H1 (cell line): ENCODE measurements at regions not wholly inside any gene's neighbourhood (a gene's known extent, or its start where the extent isn't known, plus 50 kb on each side); places are given as distances from the start of the nearest gene placed in this dataset.

Source experiments
- CTCF ChIA-PET: fragments of 300-600 bp; sonication (Branson Sonifier 250); formaldehyde crosslinking; loops from one replicate; lab custom pipeline; 2021; ENCODE audit not compliant: partially characterized antibody; lab: Charles Lee
- POLR2A ChIA-PET: fragments of 300-600 bp; sonication (Branson Sonifier 250); formaldehyde crosslinking; loops from one replicate; lab custom pipeline; 2021; ENCODE audit warnings: inconsistent platforms; ENCODE audit not compliant: partially characterized antibody; lab: Charles Lee
- DNase-seq, 2 experiments: peaks; one replicate each; pipeline versions ENCODE4 v3.0.0 to v3.0.0-alpha.2; 2010 to 2022; ENCODE audit warnings: low spot score in 2 of 2, low read depth in 1 of 2, mixed read lengths in 1 of 2
- FAIRE-seq: peaks from 2 replicates; lab custom pipeline; 2011; peaks lifted over from hg19 to GRCh38; lab: Jason Lieb, UNC
- H2AFZ ChIP-seq: 2 replicates; pipeline ENCODE4 v1.8.1; 2012; ENCODE audit warnings: low read length, inconsistent platforms
- H2AK5ac ChIP-seq: 2 replicates; pipeline ENCODE4 v1.6.1; 2013; ENCODE audit warnings: low read depth, low read length
- H2BK120ac ChIP-seq: replicated peaks from 2 replicates; pipeline ENCODE3; 2013; ENCODE audit warnings: low read depth, low read length, inconsistent platforms
- H2BK12ac ChIP-seq: 2 replicates; pipeline ENCODE4 v1.6.1; 2013; ENCODE audit warnings: low read depth, low read length
- H2BK15ac ChIP-seq: 2 replicates; pipeline ENCODE4 v1.6.1; 2013; ENCODE audit warnings: low read length
- H2BK20ac ChIP-seq: 2 replicates; pipeline ENCODE4 v1.6.1; 2013; ENCODE audit warnings: low read length
- H2BK5ac ChIP-seq: 2 replicates; pipeline ENCODE4 v1.6.1; 2013; ENCODE audit warnings: low read depth, low read length
- H3K14ac ChIP-seq: 2 replicates; pipeline ENCODE4 v1.6.1; 2013; ENCODE audit warnings: inconsistent platforms; ENCODE audit not compliant: insufficient read length
- H3K18ac ChIP-seq: 2 replicates; pipeline ENCODE4 v1.6.1; 2013; ENCODE audit warnings: low read length; ENCODE audit errors: extremely low read depth
- H3K23ac ChIP-seq: 2 replicates; pipeline ENCODE4 v1.6.1; 2013; ENCODE audit warnings: inconsistent platforms; ENCODE audit not compliant: insufficient read length
- H3K23me2 ChIP-seq: 2 replicates; pipeline ENCODE4 v1.6.1; 2013; ENCODE audit warnings: low read depth, low read length
- H3K27ac ChIP-seq: 2 replicates; pipeline ENCODE4 v1.6.1; 2011; ENCODE audit warnings: low read depth, low read length, inconsistent platforms
- H3K27me3 ChIP-seq, 4 experiments: replicated peaks in 1 of 4; 1 replicate in 1 of 4; 2 replicates in 3 of 4; pipeline versions ENCODE4 v1.6.1 to v1.8.1; 2011 to 2013; ENCODE audit warnings: low read length in 3 of 4, mild to moderate bottlenecking in 3 of 4, inconsistent platforms in 2 of 4, mixed read lengths in 2 of 4, moderate library complexity in 1 of 4; ENCODE audit not compliant: control insufficient read depth in 3 of 4, insufficient read depth in 3 of 4; ENCODE audit errors: extremely low read depth in 1 of 4
- H3K36me3 ChIP-seq, 4 experiments: 2 replicates each; pipeline versions ENCODE4 v1.6.1 to v1.8.1; 2011 to 2013; ENCODE audit warnings: mild to moderate bottlenecking in 4 of 4, low read length in 3 of 4, moderate library complexity in 2 of 4, control low read depth in 1 of 4, inconsistent platforms in 1 of 4; ENCODE audit not compliant: insufficient read depth in 4 of 4, control insufficient read depth in 2 of 4
- H3K4ac ChIP-seq: replicated peaks from 2 replicates; pipeline ENCODE3; 2013; ENCODE audit warnings: low read length, low read depth, mixed read lengths, inconsistent platforms; ENCODE audit not compliant: insufficient read length
- H3K4me1 ChIP-seq, 4 experiments: replicated peaks in 1 of 4; 1 replicate in 1 of 4; 2 replicates in 3 of 4; pipeline versions ENCODE4 v1.6.1 to v1.8.1; 2011 to 2013; ENCODE audit warnings: low read length in 3 of 4, inconsistent platforms in 2 of 4, mixed read lengths in 1 of 4; ENCODE audit not compliant: insufficient read depth in 4 of 4, control insufficient read depth in 3 of 4
- H3K4me2 ChIP-seq, 2 experiments: 2 replicates each; pipeline versions ENCODE4 v1.6.1 to v1.8.1; 2011 to 2013; ENCODE audit warnings: low read depth in 2 of 2, low read length in 2 of 2, control low read depth in 1 of 2, inconsistent platforms in 1 of 2, mild to moderate bottlenecking in 1 of 2; ENCODE audit not compliant: insufficient read depth in 1 of 2
- H3K4me3 ChIP-seq, 4 experiments: fragments of 200-600, 300-600 bp in 1 of 4; sonication (generic), shearing (Covaris generic), sonication (Bioruptor Twin) in 1 of 4; 2 replicates each; pipeline versions ENCODE4 v1.5.1 to v1.8.1; 2011 to 2016; ENCODE audit warnings: low read length in 4 of 4, low read depth in 3 of 4, control low read depth in 2 of 4, inconsistent platforms in 2 of 4, mild to moderate bottlenecking in 2 of 4, mixed read lengths in 1 of 4, moderate library complexity in 1 of 4; ENCODE audit not compliant: insufficient read depth in 2 of 4; ENCODE audit errors: extremely low read depth in 1 of 4
- H3K56ac ChIP-seq: replicated peaks from 2 replicates; pipeline ENCODE3; 2013; ENCODE audit warnings: low read depth, mild to moderate bottlenecking, mixed read lengths, low read length, inconsistent platforms; ENCODE audit not compliant: insufficient read length
- H3K79me1 ChIP-seq: 2 replicates; pipeline ENCODE4 v1.6.1; 2013; ENCODE audit warnings: low read depth, low read length, control low read depth
- H3K79me2 ChIP-seq, 2 experiments: 2 replicates each; pipeline versions ENCODE4 v1.6.1 to v1.8.1; 2012 to 2013; ENCODE audit warnings: low read length in 2 of 2, mild to moderate bottlenecking in 2 of 2, inconsistent platforms in 1 of 2; ENCODE audit not compliant: insufficient read depth in 2 of 2, control insufficient read depth in 1 of 2
- H3K9ac ChIP-seq, 4 experiments: replicated peaks in 1 of 4; 1 replicate in 1 of 4; 2 replicates in 3 of 4; pipeline versions ENCODE4 v1.6.1 to v1.8.1; 2011 to 2013; ENCODE audit warnings: low read depth in 3 of 4, low read length in 3 of 4, control low read depth in 2 of 4, mild to moderate bottlenecking in 2 of 4, moderate library complexity in 2 of 4, inconsistent platforms in 1 of 4; ENCODE audit errors: extremely low read depth in 1 of 4
- H3K9me3 ChIP-seq, 2 experiments: 2 replicates each; pipeline versions ENCODE4 v1.6.1 to v1.8.1; 2012 to 2013; ENCODE audit warnings: mild to moderate bottlenecking in 2 of 2, moderate library complexity in 2 of 2, control low read depth in 1 of 2, inconsistent platforms in 1 of 2, low read depth in 1 of 2, low read length in 1 of 2, mixed read lengths in 1 of 2; ENCODE audit not compliant: insufficient read depth in 2 of 2
- H4K20me1 ChIP-seq, 2 experiments: replicated peaks in 1 of 2; 2 replicates each; pipeline versions ENCODE3 to v1.8.1; 2011 to 2013; ENCODE audit warnings: inconsistent platforms in 2 of 2, low read length in 2 of 2, mild to moderate bottlenecking in 1 of 2; ENCODE audit not compliant: insufficient read depth in 2 of 2, control insufficient read depth in 1 of 2
- H4K5ac ChIP-seq: 2 replicates; pipeline ENCODE4 v1.6.1; 2013; ENCODE audit warnings: low read length, low read depth, mixed read lengths, inconsistent platforms; ENCODE audit not compliant: insufficient read length
- H4K8ac ChIP-seq: 2 replicates; pipeline ENCODE4 v1.8.0; 2013; ENCODE audit warnings: mild to moderate bottlenecking, moderate library complexity, low read length, inconsistent platforms; ENCODE audit not compliant: insufficient read depth; ENCODE audit errors: extremely low read depth
- H4K91ac ChIP-seq: replicated peaks from 2 replicates; pipeline ENCODE3; 2013; ENCODE audit warnings: low read length, mixed read lengths, inconsistent platforms; ENCODE audit not compliant: insufficient read length
- FOSL1 ChIP-seq: IDR thresholded peaks from 2 replicates; pipeline ENCODE4 v1.6.1; 2011; ENCODE audit warnings: mild to moderate bottlenecking, low read depth, low read length, moderate library complexity; ENCODE audit not compliant: insufficient read depth
- JUN ChIP-seq: IDR thresholded peaks from 2 replicates; pipeline ENCODE4 v1.6.1; 2011; ENCODE audit warnings: low read depth, mild to moderate bottlenecking, improper control_type of control experiment, low read length
- MAX ChIP-seq: IDR thresholded peaks from 2 replicates; pipeline ENCODE4 v1.6.1; 2012; ENCODE audit warnings: inconsistent platforms
- NANOG ChIP-seq: IDR thresholded peaks from 2 replicates; pipeline ENCODE4 v1.6.1; 2011; ENCODE audit warnings: low read length, low read depth, mild to moderate bottlenecking, inconsistent platforms; ENCODE audit not compliant: insufficient read depth, poor library complexity, severe bottlenecking
- POLR2AphosphoS5 ChIP-seq: IDR thresholded peaks from 2 replicates; pipeline ENCODE4 v1.6.1; 2011; ENCODE audit warnings: low read depth, low read length
- RAD21 ChIP-seq, 2 experiments: IDR thresholded peaks in 1 of 2; conservative IDR thresholded peaks in 1 of 2; 2 replicates each; pipeline ENCODE4 v1.6.1; 2011; ENCODE audit warnings: low read depth in 2 of 2, low read length in 2 of 2, improper control_type of control experiment in 1 of 2, inconsistent platforms in 1 of 2, mild to moderate bottlenecking in 1 of 2, moderate library complexity in 1 of 2
- RNF2 ChIP-seq: fragments of 200-900, 300-1000 bp; sonication (generic); IDR thresholded peaks from 2 replicates; pipeline ENCODE4 v1.7.1; 2016; ENCODE audit warnings: borderline replicate concordance, low read depth, mild to moderate bottlenecking, antibody characterized with exemption, low read length; ENCODE audit not compliant: poor library complexity, severe bottlenecking; ENCODE audit errors: missing control alignments
- TAF1 ChIP-seq: IDR thresholded peaks from 2 replicates; pipeline ENCODE4 v1.6.1; 2011; ENCODE audit warnings: mild to moderate bottlenecking, low read depth, low read length
- WGBS, 2 experiments: shearing (Covaris generic) in 1 of 2; methylation state at CpG; one replicate each; pipeline versions ENCODE4 v1.1.6 to v1.1.7; 2013 to 2015; ENCODE audit warnings: low lambda C conversion rate in 2 of 2, mixed read lengths in 2 of 2, inconsistent platforms in 1 of 2, low coverage in 1 of 2, missing lambda C conversion rate in 1 of 2; ENCODE audit not compliant: insufficient replicate concordance in 2 of 2, insufficient coverage in 1 of 2, insufficient read length in 1 of 2; ENCODE audit errors: extremely low coverage in 1 of 2, missing lambda C conversion rate in 1 of 2; 5-methylcytosine and 5-hydroxymethylcytosine counted together

- H3K14ac ChIP-seq = no peak overlapping the region
- no peak overlapping the region for H3K18ac ChIP-seq
- no peak overlapping the region for H2BK15ac ChIP-seq
- no peak for FAIRE-seq
- H2BK120ac ChIP-seq = no peak overlapping the region
- H3K79me2 ChIP-seq = no peaks in the 10 kb centered on the region
- TF ChIP-seq TAF1 (no peak), NANOG (no peak), RNF2 (no peak), JUN (no peak), POLR2AphosphoS5 (no peak), MAX (no peak), RAD21 (IDR thresholded peaks at IDR 0.05 in 1 of 2, conservative IDR thresholded peaks at IDR 0.05 in 1 of 2; ENCODE audit: low read depth in 2 of 2, low read length in 2 of 2) (no peak), FOSL1 (no peak)
- ChIA-PET POLR2A (no interaction called here), CTCF (interaction anchor here (1.7 kb wide), 1 partner anchor 24 kb away, joined by 3 read pairs; no protein-coding TSS in a partner anchor)
- peaks cover 0 to 3% (median 0%) of the 10 kb centered on the region in 4 experiments; a peak in 1 of 7 replicates for H3K4me1 ChIP-seq
- H4K8ac ChIP-seq = 0 out of 2 replicates have a peak overlapping the region, but pooled peaks have one; percentile 31
- no peaks in the 10 kb centered on the region; a peak in 1 of 8 replicates for H3K36me3 ChIP-seq
- H2BK12ac ChIP-seq = no peak overlapping the region
- H3K79me1 ChIP-seq = no peaks in the 10 kb centered on the region
- no peaks in the 10 kb centered on the region for H4K20me1 ChIP-seq
- H4K91ac ChIP-seq = no peak overlapping the region
- H3K56ac ChIP-seq = no peak overlapping the region
- H4K5ac ChIP-seq = no peak overlapping the region
- H3K9ac ChIP-seq = no peak overlapping the region
- H2BK20ac ChIP-seq = no peak overlapping the region
- H2BK5ac ChIP-seq = no peak overlapping the region
- H3K4me2 ChIP-seq = no peak overlapping the region
- no peak overlapping the region for H3K4me3 ChIP-seq
- no peak for DNase-seq
- H3K23ac ChIP-seq = no peak overlapping the region
- H3K9me3 ChIP-seq = peaks cover 0 to 6% of the 10 kb centered on the region in 2 experiments; a peak in 1 of 4 replicates
- WGBS, 2 experiments = 88% methylated on average over 9 of the region's 9 CpGs; no CpG with 5 or more reads in 1 of the 2 experiments
- no peaks in the 10 kb centered on the region for H3K27me3 ChIP-seq
- no peak overlapping the region for H2AFZ ChIP-seq
- H2AK5ac ChIP-seq = no peak overlapping the region
- H3K23me2 ChIP-seq = no peaks in the 10 kb centered on the region
- H3K27ac ChIP-seq = no peak overlapping the region
- H3K4ac ChIP-seq = no peak overlapping the region
These were observed 143.4 kb upstream of the SIX2 start for GRCh38 chr2:45152691-45153090.
